Mammary epithelial cell (primary cell): ENCODE measurements at regions not wholly inside any gene's neighbourhood (a gene's known extent, or its start where the extent isn't known, plus 50 kb on each side); places are given as distances from the start of the nearest gene placed in this dataset.

Experiments used
- EZH2 ChIP-seq: IDR thresholded peaks from 2 replicates; pipeline ENCODE4 v1.6.1; 2012; ENCODE audit warnings: low read length, inconsistent platforms, borderline replicate concordance
- TF ChIP-seq, protein P1 (sequence below), 2 donors: IDR thresholded peaks in 1 of 2; conservative IDR thresholded peaks in 1 of 2; 2 replicates each; pipeline ENCODE4 v1.5.1; 2011 to 2012; ENCODE audit warnings: inconsistent platforms in 2 of 2, low read length in 2 of 2, mild to moderate bottlenecking in 2 of 2, control low read depth in 1 of 2, low read depth in 1 of 2; ENCODE audit not compliant: insufficient read depth in 1 of 2; ENCODE audit errors: extremely low read depth in 1 of 2

DNA sequence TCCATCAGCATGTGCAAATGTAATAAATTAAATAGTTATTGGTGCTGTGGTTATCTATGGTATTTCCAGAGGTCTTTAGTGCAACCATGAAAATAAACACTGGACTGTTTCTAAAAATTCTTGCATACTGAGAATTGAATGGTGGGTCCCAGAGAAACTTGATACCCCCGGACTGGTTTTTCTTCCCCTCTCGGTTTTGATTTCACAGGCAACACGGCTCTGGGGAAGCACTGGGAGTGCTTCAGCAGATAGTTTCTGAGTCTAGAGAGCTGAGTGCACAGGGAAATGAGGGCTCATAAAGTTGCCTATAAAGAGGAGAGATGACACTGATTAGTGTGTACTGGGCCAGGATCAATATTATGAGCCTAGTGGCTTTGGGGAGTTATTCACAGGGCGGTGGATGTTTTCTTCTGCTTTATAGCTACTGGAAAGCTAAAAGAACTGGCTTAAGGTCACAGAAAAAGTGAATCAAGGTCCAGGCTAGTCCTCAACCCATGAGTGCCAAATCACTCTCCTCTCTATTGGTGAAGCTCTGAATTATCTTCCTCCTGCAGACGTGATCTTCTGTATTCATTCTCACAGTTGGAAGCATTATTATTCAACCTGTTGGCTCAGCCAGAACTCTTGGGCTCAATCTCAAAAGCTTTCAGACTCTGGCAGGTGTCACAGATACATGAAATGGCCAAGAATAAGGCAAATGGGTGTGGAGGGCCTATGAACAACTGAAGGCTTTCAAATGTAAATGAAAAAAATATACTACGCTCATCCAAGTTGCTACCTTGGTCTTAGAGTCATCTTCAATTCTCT is 170.2 kb upstream of the HMHB1 start:
- TF ChIP-seq, protein P1, sequence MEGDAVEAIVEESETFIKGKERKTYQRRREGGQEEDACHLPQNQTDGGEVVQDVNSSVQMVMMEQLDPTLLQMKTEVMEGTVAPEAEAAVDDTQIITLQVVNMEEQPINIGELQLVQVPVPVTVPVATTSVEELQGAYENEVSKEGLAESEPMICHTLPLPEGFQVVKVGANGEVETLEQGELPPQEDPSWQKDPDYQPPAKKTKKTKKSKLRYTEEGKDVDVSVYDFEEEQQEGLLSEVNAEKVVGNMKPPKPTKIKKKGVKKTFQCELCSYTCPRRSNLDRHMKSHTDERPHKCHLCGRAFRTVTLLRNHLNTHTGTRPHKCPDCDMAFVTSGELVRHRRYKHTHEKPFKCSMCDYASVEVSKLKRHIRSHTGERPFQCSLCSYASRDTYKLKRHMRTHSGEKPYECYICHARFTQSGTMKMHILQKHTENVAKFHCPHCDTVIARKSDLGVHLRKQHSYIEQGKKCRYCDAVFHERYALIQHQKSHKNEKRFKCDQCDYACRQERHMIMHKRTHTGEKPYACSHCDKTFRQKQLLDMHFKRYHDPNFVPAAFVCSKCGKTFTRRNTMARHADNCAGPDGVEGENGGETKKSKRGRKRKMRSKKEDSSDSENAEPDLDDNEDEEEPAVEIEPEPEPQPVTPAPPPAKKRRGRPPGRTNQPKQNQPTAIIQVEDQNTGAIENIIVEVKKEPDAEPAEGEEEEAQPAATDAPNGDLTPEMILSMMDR (conservative IDR thresholded peaks at IDR 0.05 in 1 of 2, IDR thresholded peaks at IDR 0.05 in 1 of 2; ENCODE audit: extremely low read depth in 1 of 2, insufficient read depth in 1 of 2, low read depth in 1 of 2, low read length in 2 of 2), result no peak
- no peak for TF ChIP-seq EZH2
